Psoas muscle (tissue), 7 donors: ENCODE measurements at regions not wholly inside any gene's neighbourhood (a gene's known extent, or its start where the extent isn't known, plus 50 kb on each side); places are given as distances from the start of the nearest gene placed in this dataset.

Source experiments
- ATAC-seq, 4 donors: fragments of 200-7000 bp; cut with Tn5 transposase; one replicate each; pipeline ENCODE4 v1.9.1; 2020; ENCODE audit warnings: moderate library complexity in 3 of 4, mild to moderate bottlenecking in 2 of 4
- DNase-seq, 2 donors: peaks; one replicate each; pipeline ENCODE4 v3.0.0-alpha.2; 2020
- H3K27ac ChIP-seq: fragments of 200-600 bp; one replicate; pipeline ENCODE4 v1.8.0; 2022
- H3K27me3 ChIP-seq, 3 donors: fragments of 200-600 bp in 1 of 3; one replicate each; pipeline versions ENCODE4 v1.6.1 to v1.8.0; 2013 to 2022; ENCODE audit warnings: low read length in 2 of 3, mild to moderate bottlenecking in 2 of 3, moderate library complexity in 1 of 3; ENCODE audit not compliant: insufficient read depth in 3 of 3
- H3K36me3 ChIP-seq, 2 donors: fragments of 200-600 bp in 1 of 2; one replicate each; pipeline versions ENCODE4 v1.6.1 to v1.8.0; 2013 to 2022; ENCODE audit warnings: low read depth in 1 of 2, mild to moderate bottlenecking in 1 of 2, moderate library complexity in 1 of 2; ENCODE audit not compliant: insufficient read depth in 1 of 2
- H3K4me1 ChIP-seq: fragments of 200-600 bp; one replicate; pipeline ENCODE4 v1.8.0; 2022
- H3K4me3 ChIP-seq: fragments of 200-600 bp; one replicate; pipeline ENCODE4 v1.8.0; 2022; ENCODE audit warnings: mild to moderate bottlenecking
- H3K9me3 ChIP-seq: fragments of 200-600 bp; one replicate; pipeline ENCODE4 v1.8.0; 2022
- WGBS, 3 donors: extraction: QIAGEN DNeasy Blood & Tissue Kit; methylation state at CpG; one replicate each; pipeline versions ENCODE4 v1.1.6 to v1.1.7; 2013; 5-methylcytosine and 5-hydroxymethylcytosine counted together
- intact Hi-C, 2 donors: fragments of 100-400 bp; cut with DNase I; formaldehyde crosslinking; loops; one replicate each; pipeline versions ENCODE4 v1.11.0 to v1.14.2; 2022
- TF ChIP-seq, protein P1 (sequence below): fragments of 200-600 bp; IDR thresholded peaks from one replicate; pipeline ENCODE4 v1.8.0; 2022; ENCODE audit warnings: antibody characterized with exemption
- donor health status: healthy with polysubstance abuse.
- donor health status: DM: no; HTN: no; CAD: no; lungs with moderate emphysema.
- donor health status: Bipolar disorder and iron deficiency.
- donor health status: healthy.
- donor health status: DM: yes; HTN: yes; CAD: no.
- donor health status: DM: no; HTN: no; CAD: no.
- donor health status: DM: yes; HTN: yes; CAD: no.

DNA sequence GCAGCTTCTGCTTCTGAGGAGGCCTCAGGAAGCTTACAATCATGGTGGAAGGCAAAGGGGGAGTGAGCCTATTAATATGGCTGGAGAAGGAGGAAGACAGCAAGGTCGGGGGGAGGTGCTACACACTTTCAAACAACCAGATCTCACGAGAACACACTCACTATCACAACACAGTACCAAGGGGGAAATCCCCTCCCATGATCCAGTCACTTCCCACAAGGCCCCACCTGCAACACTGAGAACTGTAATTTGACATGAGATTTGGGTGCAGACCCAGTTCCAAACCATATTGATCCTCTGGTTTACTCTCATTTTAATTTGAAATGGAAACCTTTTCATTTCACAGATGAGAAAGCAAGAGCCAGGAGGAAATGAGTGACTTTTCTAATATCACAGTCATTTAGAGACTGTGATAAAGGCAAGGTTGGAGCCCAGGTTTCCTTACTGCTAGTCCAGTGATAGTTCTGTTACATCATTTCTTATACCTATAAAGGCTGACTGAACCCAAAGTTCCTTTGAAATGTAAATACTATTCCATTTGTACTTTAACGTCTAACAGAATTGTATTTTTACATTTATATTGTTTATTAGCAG lies 105.8 kb upstream of the GAP43 start:
- intact Hi-C loops: no loop called here
- 81 to 88% (median 84%) methylated on average over 3 of the region's 3 CpGs for WGBS, 3 donors
- DNase-seq (no peak), ATAC-seq (no peak)
- TF ChIP-seq, protein P1, sequence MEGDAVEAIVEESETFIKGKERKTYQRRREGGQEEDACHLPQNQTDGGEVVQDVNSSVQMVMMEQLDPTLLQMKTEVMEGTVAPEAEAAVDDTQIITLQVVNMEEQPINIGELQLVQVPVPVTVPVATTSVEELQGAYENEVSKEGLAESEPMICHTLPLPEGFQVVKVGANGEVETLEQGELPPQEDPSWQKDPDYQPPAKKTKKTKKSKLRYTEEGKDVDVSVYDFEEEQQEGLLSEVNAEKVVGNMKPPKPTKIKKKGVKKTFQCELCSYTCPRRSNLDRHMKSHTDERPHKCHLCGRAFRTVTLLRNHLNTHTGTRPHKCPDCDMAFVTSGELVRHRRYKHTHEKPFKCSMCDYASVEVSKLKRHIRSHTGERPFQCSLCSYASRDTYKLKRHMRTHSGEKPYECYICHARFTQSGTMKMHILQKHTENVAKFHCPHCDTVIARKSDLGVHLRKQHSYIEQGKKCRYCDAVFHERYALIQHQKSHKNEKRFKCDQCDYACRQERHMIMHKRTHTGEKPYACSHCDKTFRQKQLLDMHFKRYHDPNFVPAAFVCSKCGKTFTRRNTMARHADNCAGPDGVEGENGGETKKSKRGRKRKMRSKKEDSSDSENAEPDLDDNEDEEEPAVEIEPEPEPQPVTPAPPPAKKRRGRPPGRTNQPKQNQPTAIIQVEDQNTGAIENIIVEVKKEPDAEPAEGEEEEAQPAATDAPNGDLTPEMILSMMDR: no peak
- Histone ChIP-seq H3K36me3 (no peaks in the 10 kb centered on the region), H3K9me3 (no peaks in the 10 kb centered on the region), H3K27ac (no peak overlapping the region), H3K4me3 (no peak overlapping the region), H3K4me1 (no peaks in the 10 kb centered on the region), H3K27me3 (no peaks in the 10 kb centered on the region)

DNA sequence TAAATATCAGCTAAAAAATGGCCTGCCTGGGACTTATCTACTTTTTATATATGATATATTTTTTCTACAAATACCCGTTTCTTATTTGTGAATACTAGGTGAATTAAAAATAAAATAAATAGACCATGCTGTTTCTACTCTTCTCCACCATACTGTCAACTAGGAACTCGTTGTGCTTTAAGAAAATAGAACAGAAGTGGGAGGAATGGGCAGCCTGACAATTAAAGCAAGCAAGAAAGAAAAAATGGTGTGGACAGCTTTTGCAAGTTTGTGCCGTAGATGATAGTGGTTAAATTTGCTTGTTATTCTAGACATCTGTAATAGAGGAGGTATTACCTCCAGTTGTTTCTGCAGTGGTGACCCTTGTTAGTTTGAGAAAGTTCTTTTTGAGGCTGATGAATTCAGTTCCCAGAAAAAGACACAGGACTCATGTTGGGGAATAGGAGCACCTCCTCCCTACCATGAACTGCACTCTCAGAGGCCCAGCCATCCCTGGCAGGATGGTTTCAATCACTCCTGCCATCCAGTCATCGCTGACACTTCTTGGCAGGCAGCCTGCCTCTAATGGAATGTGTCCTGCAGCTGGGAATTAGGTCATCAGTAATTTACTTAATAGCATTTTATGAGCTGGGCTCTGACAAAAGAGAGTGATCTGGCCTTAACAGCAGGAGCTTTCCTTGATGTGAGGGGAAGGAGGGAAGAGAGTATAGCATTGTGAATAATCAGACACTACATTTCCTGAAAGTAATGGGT lies 105.0 kb upstream of the GAP43 start:
- Histone ChIP-seq H3K36me3 (no peaks in the 10 kb centered on the region), H3K9me3 (no peaks in the 10 kb centered on the region), H3K27me3 (no peaks in the 10 kb centered on the region), H3K27ac (no peak overlapping the region), H3K4me3 (no peak overlapping the region), H3K4me1 (no peaks in the 10 kb centered on the region)
- TF ChIP-seq, protein P1: no peak
- intact Hi-C loops: no loop called here
- ATAC-seq (peak; percentile 73 to 84 (median 82)), DNase-seq (peak; percentile 49 to 75)
- WGBS, 3 donors: 41 to 56% (median 44%) methylated on average over 4 of the region's 4 CpGs

DNA sequence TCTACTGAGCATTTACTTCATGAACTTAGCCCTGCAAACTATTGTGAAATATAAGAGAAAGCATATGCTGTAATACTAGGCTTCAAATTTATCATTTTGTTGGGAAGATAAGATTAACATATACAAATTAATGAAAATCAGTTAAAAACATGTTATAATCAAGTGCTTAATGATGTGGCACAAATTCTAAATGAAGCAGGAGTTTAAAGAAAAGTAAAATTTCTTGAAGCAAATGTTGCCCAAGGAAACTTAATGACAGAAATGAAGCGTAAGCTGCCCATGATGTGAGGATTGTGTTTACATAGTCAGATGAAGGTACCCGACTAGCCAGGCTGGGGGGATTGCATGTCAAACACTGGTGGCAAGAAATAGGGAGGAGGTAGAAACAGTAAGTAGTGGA lies 103.1 kb upstream of the GAP43 start:
- Histone ChIP-seq H3K36me3 (no peaks in the 10 kb centered on the region), H3K4me1 (peaks cover 3% of the 10 kb centered on the region), H3K9me3 (no peaks in the 10 kb centered on the region), H3K4me3 (no peak overlapping the region), H3K27ac (no peak overlapping the region), H3K27me3 (no peaks in the 10 kb centered on the region)
- intact Hi-C loops: no loop called here
- WGBS, 3 donors: 83 to 93% (median 87%) methylated on average over 2 of the region's 2 CpGs
- TF ChIP-seq, protein P1: no peak
- no peak for ATAC-seq
- DNase-seq: no peak

DNA sequence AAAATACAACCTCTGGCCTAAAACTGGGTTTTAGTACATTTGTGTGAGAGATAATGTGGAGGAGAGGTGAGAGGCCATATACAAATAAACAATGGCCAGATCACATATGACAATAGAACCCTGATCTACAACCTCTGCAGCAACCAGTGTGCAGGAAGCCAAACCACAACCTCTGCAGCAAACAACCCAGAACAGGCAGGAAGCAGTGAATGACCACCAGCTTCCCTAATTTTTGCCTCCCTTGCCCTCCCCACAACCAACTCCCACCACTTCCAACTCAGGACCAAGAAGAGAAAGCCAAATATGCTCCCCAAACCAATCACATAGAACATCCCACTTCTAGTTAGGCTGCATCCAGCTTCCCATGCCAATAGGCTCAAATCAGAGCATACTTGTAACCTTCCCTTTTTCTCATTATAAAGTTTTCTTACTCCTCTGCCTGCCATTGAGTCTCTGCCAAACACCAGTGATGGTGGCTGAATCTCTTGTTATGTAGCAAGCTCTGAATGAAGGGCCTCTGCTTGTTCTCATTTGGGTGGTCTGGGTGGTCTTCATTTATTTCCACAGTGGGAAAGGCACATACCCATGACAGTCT lies 102.6 kb upstream of the GAP43 start:
- Histone ChIP-seq H3K9me3 (no peaks in the 10 kb centered on the region), H3K4me1 (peaks cover 3% of the 10 kb centered on the region), H3K4me3 (no peak overlapping the region), H3K36me3 (no peaks in the 10 kb centered on the region), H3K27me3 (no peaks in the 10 kb centered on the region), H3K27ac (no peak overlapping the region)
- ATAC-seq (no peak), DNase-seq (no peak)
- TF ChIP-seq, protein P1: no peak
- intact Hi-C loops: no loop called here
